DMS53 treated with DMSO at 0.1 percent for 48 hours (cell line): ENCODE measurements at regions not wholly inside any gene's neighbourhood (a gene's known extent, or its start where the extent isn't known, plus 50 kb on each side); places are given as distances from the start of the nearest gene placed in this dataset.
A peak's percentile ranks its signal among the peaks of the same experiment; 100 is the strongest.

Experiments
- DNase-seq: peaks from one replicate; lab custom pipeline; 2025; ENCODE audit not compliant: unreplicated experiment; lab: John Stamatoyannopoulos, UW

- no peak for DNase-seq
These were observed 342.9 kb downstream of the MYCN start for GRCh38 chr2:16283071-16283850.

GRCh38 chr2:16282511-16282910, 342.2 kb downstream of the MYCN start:
- no peak for DNase-seq

GRCh38 chr2:16281451-16282335, 341.3 kb downstream of the MYCN start:
- DNase-seq: peak; percentile 28

GRCh38 chr2:16280081-16280480, 339.7 kb downstream of the MYCN start:
- DNase-seq: no peak

GRCh38 chr2:16279641-16280040, 339.3 kb downstream of the MYCN start:
- DNase-seq: no peak

- no peak for DNase-seq
These were observed 338.8 kb downstream of the MYCN start for GRCh38 chr2:16279201-16279570.

GRCh38 chr2:16278421-16279200, 338.3 kb downstream of the MYCN start:
- DNase-seq: no peak

- DNase-seq: no peak
These were observed 336.8 kb downstream of the MYCN start for GRCh38 chr2:16277117-16277516.

- DNase-seq: no peak
These were observed 335.3 kb downstream of the MYCN start for GRCh38 chr2:16275661-16276060.

GRCh38 chr2:16275131-16275530, 334.8 kb downstream of the MYCN start:
- DNase-seq: no peak

GRCh38 chr2:16273111-16273510, 332.8 kb downstream of the MYCN start:
- no peak for DNase-seq

- no peak for DNase-seq
These were observed 331.9 kb downstream of the MYCN start for GRCh38 chr2:16272038-16272788.

GRCh38 chr2:16271231-16271896, 331.0 kb downstream of the MYCN start:
- no peak for DNase-seq

- DNase-seq: no peak
These were observed 330.1 kb downstream of the MYCN start for GRCh38 chr2:16270441-16270840.

- DNase-seq: no peak
These were observed 328.1 kb downstream of the MYCN start for GRCh38 chr2:16268301-16269000.

GRCh38 chr2:16266571-16266970, 326.2 kb downstream of the MYCN start:
- DNase-seq: no peak

- DNase-seq: no peak
These were observed 324.7 kb downstream of the MYCN start for GRCh38 chr2:16264931-16265540.

- no peak for DNase-seq
These were observed 324.1 kb downstream of the MYCN start for GRCh38 chr2:16264491-16264890.

GRCh38 chr2:16263241-16263890, 323.0 kb downstream of the MYCN start:
- no peak for DNase-seq
